HG03575 (cell line): ENCODE measurements at regions not wholly inside any gene's neighbourhood (a gene's known extent, or its start where the extent isn't known, plus 50 kb on each side); places are given as distances from the start of the nearest gene placed in this dataset.
A peak's percentile ranks its signal among the peaks of the same experiment; 100 is the strongest.

Source experiments
- ATAC-seq: cut with Tn5 transposase; IDR thresholded peaks from one replicate; pipeline ENCODE4 v1.9.1; 2021; ENCODE audit not compliant: unreplicated experiment, insufficient number of reproducible peaks, low FRiP score; ENCODE audit errors: extremely low read depth

DNA sequence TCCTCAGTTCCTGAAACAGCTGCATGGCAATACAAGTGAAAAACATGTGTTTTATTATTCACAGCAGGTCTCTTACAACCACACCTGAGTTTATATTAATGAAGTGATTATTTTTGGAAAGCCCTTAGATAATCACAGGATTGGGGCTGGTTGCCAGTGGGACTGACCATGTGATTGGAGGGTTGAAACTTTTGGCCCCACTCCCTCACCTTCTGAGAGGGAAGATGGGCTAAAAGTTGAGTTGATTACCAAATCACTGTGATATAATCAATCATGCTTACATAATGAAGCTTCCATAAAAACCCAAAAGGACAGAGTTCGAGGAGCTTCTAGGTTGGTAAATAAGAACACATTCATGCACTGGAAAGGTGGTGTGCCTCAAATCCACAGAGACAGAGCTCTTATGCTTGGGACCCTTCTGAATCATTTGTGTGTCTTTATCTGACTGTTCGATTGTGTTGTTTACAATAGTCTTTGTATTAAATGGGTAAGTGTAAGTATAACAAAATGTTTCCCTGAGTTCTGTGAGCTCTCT lies 393.9 kb downstream of the RPS24 start:
- no peak for ATAC-seq

- no peak for ATAC-seq
Measured at GRCh38 chr10:78428579-78428978, 394.9 kb downstream of the RPS24 start.

- ATAC-seq: no peak
Measured at GRCh38 chr10:78429984-78430383, 396.3 kb downstream of the RPS24 start.

DNA sequence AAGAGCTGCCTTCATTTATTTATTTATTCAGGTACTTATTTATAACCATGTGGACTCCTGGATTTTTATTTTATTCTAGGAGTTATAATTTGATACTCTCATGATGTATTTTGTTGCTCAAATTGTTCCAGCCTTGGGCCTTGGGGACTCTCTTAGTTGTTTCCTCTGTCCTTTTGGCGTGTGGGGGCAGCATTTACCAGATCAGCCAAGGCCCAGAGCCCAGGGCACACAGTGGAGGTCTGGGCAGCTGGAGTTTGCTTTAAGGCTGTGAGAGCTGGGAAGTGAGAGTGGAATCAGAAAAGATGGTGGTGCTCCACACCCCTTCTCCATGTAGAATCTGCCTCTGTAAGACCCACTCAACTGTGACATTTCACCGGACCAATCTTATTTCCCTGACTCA lies 398.9 kb downstream of the RPS24 start:
- no peak for ATAC-seq

- no peak for ATAC-seq
Measured at GRCh38 chr10:78433076-78433595, 399.5 kb downstream of the RPS24 start.

DNA sequence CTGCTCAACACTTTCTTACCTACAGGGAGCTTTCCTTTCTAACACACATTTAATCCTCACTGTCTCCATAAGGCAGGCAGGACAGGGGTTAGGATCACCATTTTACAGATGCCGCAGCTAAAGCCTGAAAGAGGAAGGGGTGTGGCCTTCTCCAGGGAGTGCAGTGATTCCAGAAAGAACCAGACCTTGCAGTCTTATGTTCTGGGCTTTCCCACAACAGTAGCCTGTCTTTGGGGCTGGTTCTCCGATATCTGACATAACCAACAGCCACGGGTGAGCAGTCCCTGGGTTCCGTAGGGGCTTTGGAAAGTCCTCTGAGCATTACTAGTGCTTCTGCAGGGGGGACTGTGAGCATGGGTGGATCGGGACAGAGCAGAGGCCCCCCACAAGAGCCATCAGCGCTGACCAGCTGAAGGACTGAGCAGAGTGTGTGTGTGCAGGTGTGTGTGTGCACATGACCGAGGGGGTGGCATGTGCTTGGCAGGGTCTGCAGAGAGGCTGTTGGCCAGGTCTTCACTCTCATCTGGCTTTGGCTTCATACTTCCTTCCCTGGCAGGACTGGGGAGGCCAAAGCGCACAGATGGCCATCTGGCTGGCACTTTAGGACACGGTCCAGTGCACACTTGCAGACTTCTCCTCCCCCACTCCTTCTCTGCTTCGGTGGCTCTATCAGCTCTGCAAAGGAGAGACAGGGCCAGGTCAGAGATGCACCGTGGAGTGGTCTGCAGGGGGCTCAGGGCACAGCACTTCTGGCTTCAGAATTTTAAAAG lies 400.3 kb downstream of the RPS24 start:
- ATAC-seq: no peak

DNA sequence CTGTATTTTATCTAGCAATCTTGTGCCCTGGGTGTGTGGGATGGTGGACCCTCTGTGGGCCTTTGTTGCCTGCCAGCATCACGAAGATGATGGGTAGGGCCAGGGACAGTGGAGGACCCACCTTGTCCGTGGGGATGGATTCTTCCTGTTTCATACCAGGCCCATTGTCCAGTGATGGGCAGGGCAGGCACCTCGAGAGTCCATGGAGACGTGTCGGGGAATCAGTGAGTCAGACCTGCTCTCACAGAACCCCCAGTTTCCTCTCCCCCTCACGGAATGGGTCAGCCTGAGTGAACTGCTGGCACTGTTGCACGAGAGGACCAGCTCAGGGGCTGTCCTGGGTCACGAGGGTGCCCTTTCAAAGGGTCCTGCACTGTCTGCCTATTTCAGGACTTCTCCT lies 401.2 kb downstream of the RPS24 start:
- no peak for ATAC-seq

- no peak for ATAC-seq
Measured at GRCh38 chr10:78435484-78436221, 402.0 kb downstream of the RPS24 start.

DNA sequence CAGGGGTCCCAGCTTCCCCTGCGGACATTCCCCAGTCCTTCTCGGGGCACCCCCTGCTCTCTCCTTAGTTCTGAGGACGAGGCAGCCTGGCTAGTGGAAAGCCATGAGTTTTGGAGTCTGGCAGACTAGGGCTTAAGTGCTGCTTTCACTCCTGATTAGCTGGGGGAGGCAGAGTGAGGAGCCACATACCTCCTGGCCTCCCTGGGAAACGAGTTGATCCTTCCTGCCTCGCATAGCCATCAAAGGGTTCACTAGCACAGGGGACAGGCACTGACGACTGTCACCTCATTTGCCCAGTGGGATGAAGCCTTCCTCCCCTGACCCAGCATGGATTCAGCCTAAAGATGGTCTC lies 402.5 kb downstream of the RPS24 start:
- no peak for ATAC-seq

DNA sequence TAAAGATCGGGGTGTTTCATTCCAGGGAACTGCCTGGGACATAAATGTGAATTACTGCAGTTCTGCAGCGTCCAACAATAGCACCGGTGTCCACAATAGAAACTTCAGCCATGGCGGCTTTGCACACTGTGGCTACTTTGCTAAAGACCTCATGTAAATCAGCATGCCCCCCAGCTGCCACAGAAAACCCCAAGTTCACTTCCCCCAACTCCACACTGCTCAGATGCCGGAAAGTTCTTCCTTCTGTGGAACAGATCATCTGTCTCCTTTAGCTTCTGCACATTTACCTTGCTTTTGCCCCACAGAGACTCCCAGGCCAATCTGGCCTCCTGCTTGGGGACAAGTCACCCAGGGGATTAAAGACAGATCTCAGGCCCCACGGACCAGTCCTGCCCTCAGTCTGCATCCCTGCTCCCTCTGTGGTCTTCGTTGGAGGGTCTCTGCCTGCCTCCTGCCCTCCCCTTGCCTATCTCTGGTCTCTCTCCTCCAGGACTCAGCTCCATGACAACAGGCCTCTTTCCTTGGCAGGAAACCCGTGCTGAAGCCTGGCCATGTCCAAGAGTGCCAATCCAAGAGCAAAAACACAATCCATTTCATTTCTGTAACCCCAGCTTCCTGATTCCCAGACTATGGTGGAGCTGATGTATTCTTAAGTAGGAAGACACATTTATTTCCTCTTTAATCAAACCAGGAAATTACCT lies 403.2 kb downstream of the RPS24 start:
- no peak for ATAC-seq

DNA sequence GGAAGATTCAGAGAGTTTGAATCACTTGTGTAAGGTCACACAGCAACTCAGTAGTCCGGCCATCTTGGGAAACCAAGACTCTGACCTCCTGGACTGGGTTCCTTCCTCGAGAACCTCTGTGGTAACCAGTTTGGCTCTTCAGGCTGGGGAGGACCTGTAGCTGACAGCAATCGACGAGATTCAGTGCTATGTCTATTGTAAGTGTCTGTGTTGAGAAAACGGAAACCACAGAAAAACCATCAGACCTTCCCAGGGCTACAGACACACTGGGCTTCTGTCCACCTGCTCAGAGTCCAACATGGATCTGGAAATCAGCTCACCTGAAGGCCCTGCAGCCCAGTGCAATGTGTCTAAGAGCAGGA lies 403.7 kb downstream of the RPS24 start:
- ATAC-seq: peak; percentile 55

DNA sequence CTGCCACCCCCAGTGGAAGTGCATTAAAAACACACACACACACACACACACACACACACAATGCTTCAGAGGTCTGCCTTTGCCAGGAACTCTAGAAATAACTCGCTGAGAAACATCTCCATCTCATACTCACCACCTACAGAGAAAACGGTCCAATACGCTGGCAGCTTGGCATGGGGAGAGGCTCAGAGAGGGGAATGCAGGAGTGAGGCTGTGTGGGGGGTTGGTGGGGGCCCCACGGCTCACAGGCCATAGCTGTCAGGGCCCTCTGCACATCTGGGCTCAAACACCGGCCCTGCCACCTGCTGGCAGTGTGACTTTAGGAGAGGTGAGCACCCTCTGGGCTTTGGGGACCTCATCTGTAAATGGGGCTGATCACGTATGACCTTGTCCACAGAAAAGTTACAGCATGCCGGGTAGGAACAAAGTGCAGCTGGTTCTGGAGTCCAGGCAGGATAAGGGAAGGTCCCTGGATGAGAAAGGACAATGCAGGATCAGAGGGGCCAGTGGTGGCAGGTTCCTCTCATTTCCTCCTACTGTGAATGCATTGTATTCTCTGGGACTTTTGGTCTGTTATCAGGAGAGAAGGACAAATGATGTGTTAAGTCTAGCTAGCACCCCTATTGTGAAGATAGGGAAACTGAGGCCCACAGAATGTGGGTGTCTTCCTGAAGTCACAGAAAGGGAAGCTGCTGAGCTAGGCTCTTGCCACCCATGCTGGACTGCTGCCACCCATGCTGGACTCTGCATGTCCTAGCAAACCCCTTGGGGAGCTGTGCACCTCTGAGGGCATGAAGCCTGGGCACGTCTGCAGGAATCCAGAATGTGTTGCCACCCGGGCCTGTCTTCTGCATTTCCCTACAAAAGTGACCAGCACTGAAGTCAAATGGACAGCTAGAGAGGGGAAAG lies 404.6 kb downstream of the RPS24 start:
- ATAC-seq: no peak

- ATAC-seq: no peak
Measured at GRCh38 chr10:78438907-78439809, 405.5 kb downstream of the RPS24 start.

DNA sequence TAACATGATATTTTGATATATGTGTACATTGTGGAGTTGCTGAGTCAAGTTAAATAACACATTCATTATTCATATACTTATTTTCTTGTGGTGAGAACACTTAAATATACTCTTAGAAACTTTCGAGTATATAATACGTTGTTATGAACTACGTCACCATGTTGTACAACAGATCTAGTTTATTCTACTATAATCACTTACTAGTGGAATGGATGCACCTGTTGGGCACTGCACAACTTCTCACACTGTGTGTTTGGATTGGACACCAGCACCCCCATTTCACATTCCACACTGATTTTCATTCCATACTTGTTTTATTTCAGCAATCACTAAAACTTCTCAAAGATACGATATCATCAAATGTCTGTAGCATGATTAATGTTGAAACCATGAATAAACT lies 407.3 kb downstream of the RPS24 start:
- no peak for ATAC-seq

- no peak for ATAC-seq
Measured at GRCh38 chr10:78441694-78442093, 408.0 kb downstream of the RPS24 start.

DNA sequence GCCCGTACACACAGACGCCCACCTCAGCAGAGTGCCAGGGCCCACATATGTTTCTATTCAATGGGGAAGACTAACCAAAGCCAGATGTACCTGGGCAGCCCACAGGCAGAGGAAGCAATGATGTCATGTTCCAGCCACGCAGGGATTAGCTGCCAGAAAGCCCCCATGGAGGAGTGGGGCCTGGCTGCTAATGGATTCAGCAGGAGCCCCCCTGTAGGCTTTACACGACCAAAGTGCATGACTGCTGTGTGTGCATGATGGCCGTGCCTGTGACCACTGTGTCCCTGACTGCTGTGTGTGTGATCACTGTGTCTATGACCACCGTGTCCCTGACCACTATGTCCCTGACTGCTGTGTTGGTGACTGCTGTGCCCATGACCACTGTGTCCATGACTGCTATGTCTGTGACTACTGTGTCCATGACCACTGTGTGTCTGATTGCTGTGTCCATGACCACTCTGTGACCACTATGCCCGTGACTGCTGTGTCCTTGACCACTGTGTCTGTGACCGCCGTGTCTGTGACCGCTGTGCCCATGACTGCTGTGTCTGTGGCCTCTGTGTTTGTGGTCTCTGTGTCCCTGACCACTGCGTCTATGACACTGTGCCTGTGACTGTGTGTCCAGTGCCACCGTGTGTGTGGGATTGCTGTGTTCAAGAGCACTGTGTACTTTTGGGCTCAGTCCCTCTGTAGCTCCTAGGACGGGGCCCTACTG lies 409.3 kb downstream of the RPS24 start:
- no peak for ATAC-seq

- no peak for ATAC-seq
Measured at GRCh38 chr10:78443900-78444571, 410.4 kb downstream of the RPS24 start.
